ENCODE measurements at regions not wholly inside any gene's neighbourhood (a gene's known extent, or its start where the extent isn't known, plus 50 kb on each side); places are given as distances from the start of the nearest gene placed in this dataset.
A peak's percentile ranks its signal among the peaks of the same experiment; 100 is the strongest.

- no peak for TF ChIP-seq CTCF (IDR thresholded peaks at IDR 0.05; ENCODE audit: insufficient read depth, low read depth, low read length, missing control alignments)
- H3K4me3 ChIP-seq (ENCODE audit: low read depth, low read length) = no peak overlapping the region
- DNase-seq (ENCODE audit: low read depth) = no peak
Measured at GRCh38 chr18:67715567-67715966, 199.0 kb upstream of the DSEL start.

DNA sequence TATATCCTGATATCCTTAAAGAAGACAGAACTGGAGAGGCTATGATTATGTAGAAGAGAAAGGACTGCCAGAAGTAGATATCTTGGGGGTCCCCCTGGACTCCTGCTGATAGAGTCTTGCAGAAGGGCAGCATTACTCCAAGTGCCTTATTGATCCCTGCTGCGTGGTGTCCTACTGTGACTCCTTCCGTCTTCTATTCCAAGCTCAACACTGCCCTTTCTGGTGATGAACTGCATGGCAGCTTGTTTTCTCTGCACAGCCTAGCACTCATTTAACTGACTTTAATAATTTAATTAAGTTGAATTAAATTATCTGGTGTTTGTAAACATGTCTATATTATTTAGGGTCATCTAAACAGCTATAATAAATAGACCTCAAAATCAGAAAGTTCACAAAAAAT lies 194.1 kb upstream of the DSEL start:
- TF ChIP-seq CTCF (IDR thresholded peaks at IDR 0.05; ENCODE audit: insufficient read depth, low read depth, low read length, missing control alignments) = peak; percentile 18
- peak; percentile 9 for DNase-seq (ENCODE audit: low read depth)
- no peak overlapping the region for H3K4me3 ChIP-seq (ENCODE audit: low read depth, low read length)

- DNase-seq (ENCODE audit: low read depth) = no peak
- H3K4me3 ChIP-seq (ENCODE audit: low read depth, low read length) = no peak overlapping the region
- TF ChIP-seq CTCF (IDR thresholded peaks at IDR 0.05; ENCODE audit: insufficient read depth, low read depth, low read length, missing control alignments) = no peak
Measured at GRCh38 chr18:67705748-67706147, 189.2 kb upstream of the DSEL start.

DNA sequence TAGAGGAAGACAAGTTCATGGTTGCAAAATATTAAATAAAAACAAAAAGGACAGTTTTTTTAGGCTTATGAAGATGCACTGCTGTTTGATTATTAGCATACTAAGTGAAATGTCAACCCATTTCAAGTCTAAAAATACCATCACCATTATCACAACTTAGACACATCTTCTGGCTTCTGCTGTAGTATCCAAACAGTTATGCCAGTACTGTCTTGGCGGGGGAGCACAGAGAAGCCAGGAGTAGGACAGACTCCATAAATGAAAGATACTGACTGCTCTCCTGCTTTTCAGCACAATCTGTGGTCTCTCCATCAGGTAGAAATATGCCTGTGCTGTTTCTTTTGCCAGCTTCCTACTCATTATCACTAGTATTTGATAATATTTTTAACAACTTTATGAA lies 179.2 kb upstream of the DSEL start:
- no peak for DNase-seq (ENCODE audit: low read depth)
- no peak overlapping the region for H3K4me3 ChIP-seq (ENCODE audit: low read depth, low read length)
- no peak for TF ChIP-seq CTCF (IDR thresholded peaks at IDR 0.05; ENCODE audit: insufficient read depth, low read depth, low read length, missing control alignments)

DNA sequence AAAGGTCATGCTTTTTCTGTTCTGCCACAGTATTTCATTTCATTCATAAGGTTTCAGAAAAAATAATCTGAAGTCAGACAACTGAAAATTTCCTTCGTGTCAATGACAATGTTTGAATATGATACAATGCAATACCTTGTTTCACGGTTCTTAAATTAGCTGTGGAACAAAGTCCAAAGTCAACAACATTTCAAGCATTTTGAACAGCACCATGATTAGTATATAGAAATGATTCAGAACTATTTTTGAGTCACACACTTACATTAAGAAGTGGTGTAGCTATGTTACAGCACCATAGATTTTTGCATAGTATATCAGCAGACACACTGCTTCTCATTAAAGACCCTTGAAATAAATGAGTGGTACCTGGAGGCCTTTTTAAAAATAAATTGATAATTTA lies 178.3 kb upstream of the DSEL start:
- DNase-seq (ENCODE audit: low read depth) = no peak
- H3K4me3 ChIP-seq (ENCODE audit: low read depth, low read length) = no peak overlapping the region
- no peak for TF ChIP-seq CTCF (IDR thresholded peaks at IDR 0.05; ENCODE audit: insufficient read depth, low read depth, low read length, missing control alignments)

- H3K4me3 ChIP-seq (ENCODE audit: low read depth, low read length) = no peak overlapping the region
- no peak for DNase-seq (ENCODE audit: low read depth)
- no peak for TF ChIP-seq CTCF (IDR thresholded peaks at IDR 0.05; ENCODE audit: insufficient read depth, low read depth, low read length, missing control alignments)
Measured at GRCh38 chr18:67692811-67693210, 176.3 kb upstream of the DSEL start.

GRCh38 chr18:67682516-67682915 lies 166.0 kb upstream of the DSEL start:
- DNase-seq (ENCODE audit: low read depth) = no peak
- no peak for TF ChIP-seq CTCF (IDR thresholded peaks at IDR 0.05; ENCODE audit: insufficient read depth, low read depth, low read length, missing control alignments)
- no peak overlapping the region for H3K4me3 ChIP-seq (ENCODE audit: low read depth, low read length)
